ENCODE measurements at regions not wholly inside any gene's neighbourhood (a gene's known extent, or its start where the extent isn't known, plus 50 kb on each side); places are given as distances from the start of the nearest gene placed in this dataset.

DNA sequence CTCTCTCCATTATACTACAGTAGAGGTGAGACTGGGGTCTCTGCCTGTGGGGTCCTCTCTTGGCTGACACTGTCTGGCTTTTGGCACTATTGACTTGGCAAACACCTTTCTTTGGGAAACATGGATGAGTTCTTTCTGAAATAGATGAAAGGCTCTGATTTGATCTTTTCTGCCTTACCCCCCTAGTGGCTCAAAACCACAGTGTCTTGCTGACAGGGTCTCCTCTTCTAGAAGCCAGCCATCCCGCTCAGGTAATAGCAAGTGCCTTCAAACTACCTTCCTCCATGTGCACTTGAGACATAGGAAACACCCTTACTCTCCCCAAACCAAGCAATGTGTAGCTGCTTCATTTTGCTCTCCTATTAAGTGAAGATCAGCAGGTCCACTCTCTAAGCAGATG, 260.4 kb downstream of the BRINP2 start:
- Histone ChIP-seq H3K9me3 (ENCODE audit: control insufficient read depth, insufficient read depth, low read depth, low read length) (no peaks in the 10 kb centered on the region), H3K27ac (ENCODE audit: insufficient read depth, low read length) (no peak overlapping the region), H4K20me1 (ENCODE audit: control insufficient read depth, extremely low read depth, insufficient read depth, low read length) (no peaks in the 10 kb centered on the region), H3K4me2 (ENCODE audit: extremely low read depth, insufficient read depth, low read length) (no peak overlapping the region), H3K79me2 (ENCODE audit: control insufficient read depth, insufficient read depth, low read length) (no peaks in the 10 kb centered on the region), H3K4me3 (replicated peaks in 1 of 4; ENCODE audit: control extremely low read depth in 1 of 4, insufficient read depth in 1 of 4, low read depth in 3 of 4, low read length in 4 of 4) (no peak overlapping the region), H3K27me3 (ENCODE audit: control insufficient read depth, insufficient read depth, low read length) (no peaks in the 10 kb centered on the region), H2AFZ (ENCODE audit: low read length) (no peak overlapping the region), H3K36me3 (ENCODE audit: control insufficient read depth, insufficient read depth, low read length) (no peaks in the 10 kb centered on the region), H3K9ac (ENCODE audit: insufficient read depth, low read length) (no peak overlapping the region), H3K4me1 (ENCODE audit: control insufficient read depth, extremely low read depth, insufficient read depth, low read length) (no peaks in the 10 kb centered on the region)
- no peak for DNase-seq (ENCODE audit: low read depth in 2 of 2)
- TF ChIP-seq EZH2 (IDR thresholded peaks at IDR 0.05; ENCODE audit: low read length, missing control alignments), result no peak
- TF ChIP-seq, protein P1, sequence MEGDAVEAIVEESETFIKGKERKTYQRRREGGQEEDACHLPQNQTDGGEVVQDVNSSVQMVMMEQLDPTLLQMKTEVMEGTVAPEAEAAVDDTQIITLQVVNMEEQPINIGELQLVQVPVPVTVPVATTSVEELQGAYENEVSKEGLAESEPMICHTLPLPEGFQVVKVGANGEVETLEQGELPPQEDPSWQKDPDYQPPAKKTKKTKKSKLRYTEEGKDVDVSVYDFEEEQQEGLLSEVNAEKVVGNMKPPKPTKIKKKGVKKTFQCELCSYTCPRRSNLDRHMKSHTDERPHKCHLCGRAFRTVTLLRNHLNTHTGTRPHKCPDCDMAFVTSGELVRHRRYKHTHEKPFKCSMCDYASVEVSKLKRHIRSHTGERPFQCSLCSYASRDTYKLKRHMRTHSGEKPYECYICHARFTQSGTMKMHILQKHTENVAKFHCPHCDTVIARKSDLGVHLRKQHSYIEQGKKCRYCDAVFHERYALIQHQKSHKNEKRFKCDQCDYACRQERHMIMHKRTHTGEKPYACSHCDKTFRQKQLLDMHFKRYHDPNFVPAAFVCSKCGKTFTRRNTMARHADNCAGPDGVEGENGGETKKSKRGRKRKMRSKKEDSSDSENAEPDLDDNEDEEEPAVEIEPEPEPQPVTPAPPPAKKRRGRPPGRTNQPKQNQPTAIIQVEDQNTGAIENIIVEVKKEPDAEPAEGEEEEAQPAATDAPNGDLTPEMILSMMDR (conservative IDR thresholded peaks at IDR 0.05 in 1 of 2, IDR thresholded peaks at IDR 0.05 in 1 of 2; ENCODE audit: low read depth in 1 of 2, low read length in 2 of 2), result no peak

DNA sequence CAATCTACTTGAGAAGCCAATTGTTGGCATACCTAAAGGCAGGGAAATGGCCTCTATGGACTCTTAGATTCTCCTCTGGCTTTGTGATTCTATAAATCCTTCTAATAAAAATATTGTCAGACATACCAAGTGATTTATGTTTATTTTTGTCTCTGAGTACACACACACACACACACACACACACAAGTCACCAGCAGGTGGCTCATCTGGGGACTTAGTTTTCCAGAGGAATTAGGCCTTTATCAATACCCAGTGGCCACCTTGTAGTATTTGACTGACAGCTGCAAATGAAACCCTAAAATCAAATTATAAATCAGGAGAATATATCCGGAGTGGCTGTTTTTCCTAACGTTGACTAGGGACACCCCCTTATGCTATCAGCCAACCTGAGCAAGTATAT, 258.5 kb downstream of the BRINP2 start:
- Histone ChIP-seq H3K4me3 (replicated peaks in 1 of 4; ENCODE audit: control extremely low read depth in 1 of 4, insufficient read depth in 1 of 4, low read depth in 3 of 4, low read length in 4 of 4) (no peak overlapping the region), H2AFZ (ENCODE audit: low read length) (no peak overlapping the region), H3K36me3 (ENCODE audit: control insufficient read depth, insufficient read depth, low read length) (no peaks in the 10 kb centered on the region), H3K27me3 (ENCODE audit: control insufficient read depth, insufficient read depth, low read length) (no peaks in the 10 kb centered on the region), H3K4me2 (ENCODE audit: extremely low read depth, insufficient read depth, low read length) (no peak overlapping the region), H4K20me1 (ENCODE audit: control insufficient read depth, extremely low read depth, insufficient read depth, low read length) (no peaks in the 10 kb centered on the region), H3K79me2 (ENCODE audit: control insufficient read depth, insufficient read depth, low read length) (no peaks in the 10 kb centered on the region), H3K27ac (ENCODE audit: insufficient read depth, low read length) (no peak overlapping the region), H3K9me3 (ENCODE audit: control insufficient read depth, insufficient read depth, low read depth, low read length) (no peaks in the 10 kb centered on the region), H3K9ac (ENCODE audit: insufficient read depth, low read length) (no peak overlapping the region), H3K4me1 (ENCODE audit: control insufficient read depth, extremely low read depth, insufficient read depth, low read length) (no peaks in the 10 kb centered on the region)
- TF ChIP-seq, protein P1 (conservative IDR thresholded peaks at IDR 0.05 in 1 of 2, IDR thresholded peaks at IDR 0.05 in 1 of 2; ENCODE audit: low read depth in 1 of 2, low read length in 2 of 2), result no peak
- TF ChIP-seq EZH2 (IDR thresholded peaks at IDR 0.05; ENCODE audit: low read length, missing control alignments), result no peak
- DNase-seq (ENCODE audit: low read depth in 2 of 2), result no peak

DNA sequence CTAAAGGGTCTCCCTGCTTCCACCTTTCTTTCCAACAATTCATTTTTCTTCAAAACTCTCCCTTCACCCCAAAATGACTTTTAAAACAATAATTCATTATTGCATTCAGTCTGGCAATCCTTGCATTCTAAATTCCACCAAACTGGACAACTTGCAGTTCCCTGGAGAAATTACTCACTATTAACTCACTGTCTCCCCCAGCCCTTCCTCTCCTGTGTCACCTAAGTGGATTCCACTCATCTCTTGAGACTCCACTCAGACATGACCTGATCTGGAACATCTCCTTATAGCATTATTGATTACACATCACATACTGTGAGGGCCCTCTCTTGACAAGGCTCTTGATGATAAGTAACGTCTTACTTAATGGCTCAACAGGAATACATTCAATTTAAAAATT, 257.1 kb downstream of the BRINP2 start:
- H3K4me2 ChIP-seq (ENCODE audit: extremely low read depth, insufficient read depth, low read length), result no peak overlapping the region
- no peak overlapping the region for H2AFZ ChIP-seq (ENCODE audit: low read length)
- H4K20me1 ChIP-seq (ENCODE audit: control insufficient read depth, extremely low read depth, insufficient read depth, low read length), result no peaks in the 10 kb centered on the region
- H3K27me3 ChIP-seq (ENCODE audit: control insufficient read depth, insufficient read depth, low read length), result no peaks in the 10 kb centered on the region
- H3K4me3 ChIP-seq (replicated peaks in 1 of 4; ENCODE audit: control extremely low read depth in 1 of 4, insufficient read depth in 1 of 4, low read depth in 3 of 4, low read length in 4 of 4), result no peak overlapping the region
- DNase-seq (ENCODE audit: low read depth in 2 of 2), result no peak
- no peak overlapping the region for H3K27ac ChIP-seq (ENCODE audit: insufficient read depth, low read length)
- TF ChIP-seq, protein P1 (conservative IDR thresholded peaks at IDR 0.05 in 1 of 2, IDR thresholded peaks at IDR 0.05 in 1 of 2; ENCODE audit: low read depth in 1 of 2, low read length in 2 of 2), result no peak
- TF ChIP-seq EZH2 (IDR thresholded peaks at IDR 0.05; ENCODE audit: low read length, missing control alignments), result no peak
- no peaks in the 10 kb centered on the region for H3K79me2 ChIP-seq (ENCODE audit: control insufficient read depth, insufficient read depth, low read length)
- no peaks in the 10 kb centered on the region for H3K9me3 ChIP-seq (ENCODE audit: control insufficient read depth, insufficient read depth, low read depth, low read length)
- H3K4me1 ChIP-seq (ENCODE audit: control insufficient read depth, extremely low read depth, insufficient read depth, low read length), result no peaks in the 10 kb centered on the region
- H3K36me3 ChIP-seq (ENCODE audit: control insufficient read depth, insufficient read depth, low read length), result no peaks in the 10 kb centered on the region
- no peak overlapping the region for H3K9ac ChIP-seq (ENCODE audit: insufficient read depth, low read length)
